AG09309 (cell line): ENCODE measurements at regions not wholly inside any gene's neighbourhood (a gene's known extent, or its start where the extent isn't known, plus 50 kb on each side); places are given as distances from the start of the nearest gene placed in this dataset.

ENCODE experiments used
- DNase-seq: peaks from one replicate; pipeline ENCODE4 v3.0.0-alpha.2; 2010; ENCODE audit warnings: low read depth
- H3K4me3 ChIP-seq: 2 replicates; pipeline ENCODE4 v1.5.1; 2011; ENCODE audit warnings: mild to moderate bottlenecking, low read depth, low read length, moderate library complexity; ENCODE audit not compliant: control insufficient read depth
- CTCF ChIP-seq: IDR thresholded peaks from 2 replicates; pipeline ENCODE4 v1.5.1; 2011; ENCODE audit warnings: mild to moderate bottlenecking, low read depth, low read length, inconsistent platforms; ENCODE audit not compliant: insufficient read depth, control insufficient read depth; ENCODE audit errors: missing control alignments

- no peak for DNase-seq
- no peak for TF ChIP-seq CTCF
- no peak overlapping the region for H3K4me3 ChIP-seq
These were observed 198.7 kb upstream of the PLEKHG7 start for GRCh38 chr12:92503971-92504593.

- no peak for TF ChIP-seq CTCF
- H3K4me3 ChIP-seq, result no peak overlapping the region
- no peak for DNase-seq
These were observed 199.5 kb upstream of the PLEKHG7 start for GRCh38 chr12:92503029-92503931.

GRCh38 chr12:92502417-92503028 is 200.3 kb upstream of the PLEKHG7 start:
- H3K4me3 ChIP-seq, result no peak overlapping the region
- DNase-seq, result no peak
- TF ChIP-seq CTCF, result peak; percentile 21

- DNase-seq, result no peak
- H3K4me3 ChIP-seq, result no peak overlapping the region
- TF ChIP-seq CTCF, result no peak
These were observed 206.0 kb upstream of the PLEKHG7 start for GRCh38 chr12:92496790-92497189.

- H3K4me3 ChIP-seq, result no peak overlapping the region
- no peak for DNase-seq
- TF ChIP-seq CTCF, result no peak
These were observed 207.7 kb upstream of the PLEKHG7 start for GRCh38 chr12:92495108-92495507.

- H3K4me3 ChIP-seq, result no peak overlapping the region
- TF ChIP-seq CTCF, result no peak
- DNase-seq, result no peak
These were observed 209.0 kb upstream of the PLEKHG7 start for GRCh38 chr12:92493816-92494215.
